RWPE1 (cell line): ENCODE measurements at regions not wholly inside any gene's neighbourhood (a gene's known extent, or its start where the extent isn't known, plus 50 kb on each side); places are given as distances from the start of the nearest gene placed in this dataset.
"Not testable (repeated sequence)": the region's sequence is repeated elsewhere in the genome, so short reads cannot be mapped to it uniquely, and the experiment has no call there.

Experiments used
- CTCF ChIA-PET: fragments of 350-600 bp; sonication (Branson Sonifier 250); formaldehyde crosslinking; extraction: SDS; loops from one replicate; lab custom pipeline; 2021; lab: Yijun Ruan, JAX
- POLR2A ChIA-PET: fragments of 400-600 bp; formaldehyde crosslinking; extraction: SDS; loops from one replicate; lab custom pipeline; 2020; ENCODE audit warnings: antibody characterized with exemption; ENCODE audit not compliant: low non-redundant PET; lab: Yijun Ruan, JAX
- DNase-seq: peaks from one replicate; pipeline ENCODE4 v3.0.0; 2012; ENCODE audit warnings: low spot score
- H3K27ac ChIP-seq: fragments of 450-650 bp; 2 replicates; pipeline ENCODE4 v1.5.1; 2017
- TF ChIP-seq, protein P1 (sequence below): fragments of 450-650 bp; conservative IDR thresholded peaks from 2 replicates; pipeline ENCODE4 v1.5.1; 2017; ENCODE audit warnings: low read depth, mild to moderate bottlenecking

- H3K27ac ChIP-seq = no peak overlapping the region
- ChIA-PET CTCF (interaction anchor here (0.6 to 3.0 kb wide), 4 partner anchors 98 to 816 kb away, joined by 3 to 45 read pairs (median 3); no protein-coding TSS in a partner anchor), POLR2A (no interaction called here)
- TF ChIP-seq, protein P1, sequence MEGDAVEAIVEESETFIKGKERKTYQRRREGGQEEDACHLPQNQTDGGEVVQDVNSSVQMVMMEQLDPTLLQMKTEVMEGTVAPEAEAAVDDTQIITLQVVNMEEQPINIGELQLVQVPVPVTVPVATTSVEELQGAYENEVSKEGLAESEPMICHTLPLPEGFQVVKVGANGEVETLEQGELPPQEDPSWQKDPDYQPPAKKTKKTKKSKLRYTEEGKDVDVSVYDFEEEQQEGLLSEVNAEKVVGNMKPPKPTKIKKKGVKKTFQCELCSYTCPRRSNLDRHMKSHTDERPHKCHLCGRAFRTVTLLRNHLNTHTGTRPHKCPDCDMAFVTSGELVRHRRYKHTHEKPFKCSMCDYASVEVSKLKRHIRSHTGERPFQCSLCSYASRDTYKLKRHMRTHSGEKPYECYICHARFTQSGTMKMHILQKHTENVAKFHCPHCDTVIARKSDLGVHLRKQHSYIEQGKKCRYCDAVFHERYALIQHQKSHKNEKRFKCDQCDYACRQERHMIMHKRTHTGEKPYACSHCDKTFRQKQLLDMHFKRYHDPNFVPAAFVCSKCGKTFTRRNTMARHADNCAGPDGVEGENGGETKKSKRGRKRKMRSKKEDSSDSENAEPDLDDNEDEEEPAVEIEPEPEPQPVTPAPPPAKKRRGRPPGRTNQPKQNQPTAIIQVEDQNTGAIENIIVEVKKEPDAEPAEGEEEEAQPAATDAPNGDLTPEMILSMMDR = no peak
- DNase-seq = no peak
These were observed 222.2 kb downstream of the CYP26B1 start for GRCh38 chr2:71925268-71926088.

DNA sequence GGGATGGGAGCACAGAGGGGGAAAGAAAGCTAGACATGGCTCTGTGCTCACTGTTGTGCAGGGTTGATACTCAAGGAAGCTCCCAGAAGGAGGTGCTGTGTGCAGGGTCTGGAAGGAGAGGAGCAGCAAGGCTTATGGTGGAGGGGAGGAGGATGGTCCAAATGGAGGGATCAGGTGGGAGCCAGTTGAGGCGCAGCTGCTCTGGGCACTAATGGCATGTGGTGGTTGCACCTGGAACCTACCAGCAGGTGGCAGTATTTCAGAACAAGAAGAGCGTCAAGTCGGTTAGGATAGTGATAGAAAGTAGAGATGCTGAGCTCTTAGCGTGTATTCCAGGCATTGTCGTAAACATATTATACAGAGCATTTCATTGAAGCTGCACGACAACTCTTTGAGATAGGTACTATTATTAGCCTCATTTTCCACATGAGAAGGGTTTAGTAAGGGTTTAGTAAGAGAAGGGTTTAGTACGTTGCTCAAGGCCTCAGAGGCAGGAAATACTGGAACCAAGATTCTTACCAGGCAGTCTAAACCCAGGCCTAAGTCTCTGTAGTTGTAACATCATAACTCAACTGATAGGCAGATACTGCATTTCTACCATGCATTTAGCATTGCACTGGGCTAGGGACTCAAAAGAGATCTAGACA is 223.7 kb downstream of the CYP26B1 start:
- ChIA-PET POLR2A (no interaction called here), CTCF (interaction anchor here (0.5 to 3.0 kb wide), 27 partner anchors 10 to 1529 kb away, joined by 3 to 45 read pairs (median 4); partner anchors contain the start of gene CYP26B1)
- peak; percentile 76 for DNase-seq
- H3K27ac ChIP-seq = no peak overlapping the region
- TF ChIP-seq, protein P1 = peak; percentile 83

DNA sequence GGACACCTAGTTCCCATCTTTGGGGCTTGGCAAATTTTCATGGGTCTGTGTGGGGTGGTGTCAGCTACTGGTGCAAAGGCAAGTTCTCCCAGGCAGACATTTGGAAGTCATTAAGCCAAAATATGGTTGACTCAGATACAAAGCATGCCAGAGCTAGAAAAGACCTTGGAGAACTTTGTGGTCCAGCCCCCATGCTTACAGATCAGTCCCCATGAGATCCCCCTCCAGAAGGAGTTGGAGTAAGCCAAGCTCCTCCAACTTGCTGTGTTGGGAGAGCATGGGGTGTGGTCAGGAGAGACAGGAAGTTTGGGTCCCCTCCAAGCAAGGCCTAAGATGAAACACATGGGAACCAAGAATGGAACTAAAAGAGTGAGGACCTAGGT is 224.5 kb downstream of the CYP26B1 start:
- no peak for DNase-seq
- H3K27ac ChIP-seq = no peak overlapping the region
- ChIA-PET POLR2A (no interaction called here), CTCF (interaction anchor here (0.6 to 3.0 kb wide), 14 partner anchors 11 to 893 kb away, joined by 3 to 45 read pairs (median 5); partner anchors contain the start of gene CYP26B1)
- TF ChIP-seq, protein P1 = no peak

DNA sequence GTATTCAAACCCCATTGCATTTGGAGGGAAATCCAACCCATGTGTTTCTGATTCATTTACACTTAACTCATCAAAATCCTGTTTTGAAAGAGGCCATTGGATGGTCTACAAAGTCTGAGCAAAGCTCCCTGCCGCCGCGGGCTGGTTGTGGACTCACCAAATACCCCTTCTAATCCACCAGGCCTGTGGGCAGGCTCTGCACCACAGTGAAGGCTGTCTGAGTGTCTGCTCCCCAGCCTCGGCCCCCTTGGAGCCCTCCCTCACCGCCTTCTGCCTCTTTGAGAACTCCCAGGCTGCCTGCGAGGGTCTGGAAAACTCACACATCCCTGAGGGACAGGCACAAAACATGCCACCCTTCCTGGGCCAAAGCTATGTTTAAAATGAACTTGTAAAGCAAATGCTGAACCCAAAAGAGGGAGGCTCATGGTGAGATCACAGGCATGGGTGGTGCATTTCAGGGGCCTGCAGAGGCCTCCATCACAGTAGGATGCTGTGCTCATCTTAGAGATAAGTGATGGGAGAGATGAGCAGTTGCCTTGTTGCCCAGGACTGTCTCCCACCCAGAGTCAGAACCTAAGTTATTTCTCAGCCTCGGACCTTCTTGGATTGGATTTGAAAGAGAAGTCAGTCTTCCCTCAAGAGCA is 225.0 kb downstream of the CYP26B1 start:
- TF ChIP-seq, protein P1 = no peak
- POLR2A ChIA-PET = no interaction called here
- CTCF ChIA-PET = interaction anchor here (0.7 to 2.9 kb wide), 4 partner anchors 10 to 894 kb away, joined by 3 to 12 read pairs (median 4); no protein-coding TSS in a partner anchor
- H3K27ac ChIP-seq = no peak overlapping the region
- no peak for DNase-seq

DNA sequence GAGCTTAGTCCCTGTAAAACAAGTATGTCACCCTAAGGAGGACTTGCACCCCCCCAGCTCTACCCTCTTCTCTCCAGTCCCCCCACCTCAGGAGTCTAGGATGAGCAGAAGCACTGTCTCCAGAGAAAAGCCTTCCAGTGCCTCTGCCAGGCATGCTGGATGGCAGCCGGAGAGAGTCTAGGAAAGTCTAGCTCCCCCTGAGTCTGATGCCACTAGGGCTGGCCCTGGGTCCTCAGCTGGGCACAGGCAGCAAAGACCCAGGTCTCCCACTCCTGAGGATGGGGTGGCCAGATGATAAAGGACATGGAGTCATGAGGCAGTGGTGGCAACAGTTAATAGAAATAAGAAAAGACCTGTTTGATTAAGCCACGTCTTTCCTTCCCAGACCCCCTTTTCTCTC is 225.6 kb downstream of the CYP26B1 start:
- no peak overlapping the region for H3K27ac ChIP-seq
- TF ChIP-seq, protein P1 = no peak
- no peak for DNase-seq
- ChIA-PET POLR2A (no interaction called here), CTCF (interaction anchor here (0.7 to 2.9 kb wide), 2 partner anchors 11 to 228 kb away, joined by 3 to 12 read pairs; no protein-coding TSS in a partner anchor)

GRCh38 chr2:71920819-71921218 is 226.8 kb downstream of the CYP26B1 start:
- POLR2A ChIA-PET, H3K27ac ChIP-seq, DNase-seq: not testable (repeated sequence)
- CTCF ChIA-PET = interaction anchor here (2.9 kb wide), 1 partner anchor 230 kb away, joined by 12 read pairs; no protein-coding TSS in a partner anchor
